COLO668 (cell line): ENCODE measurements at regions not wholly inside any gene's neighbourhood (a gene's known extent, or its start where the extent isn't known, plus 50 kb on each side); places are given as distances from the start of the nearest gene placed in this dataset.
"Not testable (repeated sequence)": the region's sequence is repeated elsewhere in the genome, so short reads cannot be mapped to it uniquely, and the experiment has no call there.

Experiments used
- DNase-seq: peaks from one replicate; lab custom pipeline; 2025; ENCODE audit not compliant: unreplicated experiment; lab: John Stamatoyannopoulos, UW

DNA sequence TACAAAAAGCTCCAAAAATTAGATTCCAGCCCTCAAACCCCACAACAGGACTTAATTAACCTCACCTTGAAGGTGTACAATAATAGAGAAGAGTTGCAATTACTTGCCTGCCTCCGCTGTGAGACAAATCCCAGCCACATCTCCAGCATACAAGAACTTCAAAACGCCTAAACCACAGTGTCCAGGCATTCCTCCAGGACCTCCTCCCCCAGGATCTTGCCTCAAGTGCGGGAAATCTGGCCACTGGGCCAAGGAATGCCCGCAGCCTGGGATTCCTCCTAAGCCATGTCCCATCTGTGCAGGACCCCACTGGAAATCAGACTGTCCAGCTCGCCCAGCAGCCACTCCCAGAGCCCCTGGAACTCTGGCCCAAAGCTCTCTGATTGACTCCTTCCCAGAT, 101.3 kb upstream of the CCNG1 start:
- DNase-seq: not testable (repeated sequence)

DNA sequence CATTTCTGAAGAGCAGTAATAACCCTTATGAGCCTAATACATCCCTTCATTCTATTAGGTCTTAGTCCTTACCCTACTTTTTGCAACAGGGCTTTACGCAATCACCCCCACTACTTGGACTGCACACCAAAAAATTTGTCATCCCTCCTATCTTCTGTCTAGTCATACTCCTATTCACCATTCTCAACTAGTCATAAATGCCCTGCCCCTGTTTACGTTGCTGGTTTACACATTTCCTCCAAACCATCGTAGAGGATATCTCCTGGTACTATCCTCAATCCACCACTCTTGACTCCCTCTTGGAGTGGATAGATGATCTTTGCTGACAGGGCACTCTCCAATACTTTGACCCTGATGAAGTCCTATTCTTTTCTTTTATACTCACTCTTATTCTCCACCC, 98.2 kb upstream of the CCNG1 start:
- no peak for DNase-seq

GRCh38 chr5:163340378-163340777, 97.0 kb upstream of the CCNG1 start:
- DNase-seq: not testable (repeated sequence)

DNA sequence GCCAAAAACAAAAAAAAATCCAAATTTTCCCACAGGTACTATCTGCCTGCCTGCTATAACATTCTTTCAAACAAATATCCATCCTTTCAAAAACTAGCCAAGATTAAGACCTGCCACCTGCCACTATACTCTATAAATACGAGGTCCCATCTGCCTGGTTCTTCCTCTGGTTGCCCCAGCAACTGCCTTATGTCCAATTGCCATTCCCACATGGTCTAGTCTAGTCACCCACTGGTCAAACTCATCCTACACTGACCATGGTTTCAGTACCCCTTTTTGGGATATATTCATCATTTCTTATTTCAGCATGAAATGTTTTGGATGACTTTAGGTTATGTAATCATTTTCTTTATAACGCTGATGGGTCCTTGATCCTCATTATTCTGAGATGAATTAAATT, 95.1 kb upstream of the CCNG1 start:
- DNase-seq: no peak

DNA sequence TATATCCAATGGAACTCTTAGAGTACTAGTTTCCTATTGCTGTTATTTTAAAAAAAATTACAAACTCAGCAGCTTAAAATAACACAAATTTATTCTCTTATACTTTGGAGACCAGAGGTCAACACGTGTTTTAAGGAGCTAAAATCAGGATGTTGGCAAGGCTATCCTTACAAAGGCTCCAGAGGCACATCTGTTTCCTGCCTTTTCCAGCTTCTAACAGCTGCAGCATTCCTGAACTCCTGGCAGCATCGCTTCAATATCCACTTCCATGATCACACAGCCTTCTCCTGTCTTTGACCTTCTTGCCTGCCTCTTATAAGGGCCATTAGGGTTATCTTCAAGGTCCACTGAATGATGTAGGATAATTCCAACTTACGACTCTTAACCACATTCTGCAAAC, 92.2 kb upstream of the CCNG1 start:
- DNase-seq: no peak

DNA sequence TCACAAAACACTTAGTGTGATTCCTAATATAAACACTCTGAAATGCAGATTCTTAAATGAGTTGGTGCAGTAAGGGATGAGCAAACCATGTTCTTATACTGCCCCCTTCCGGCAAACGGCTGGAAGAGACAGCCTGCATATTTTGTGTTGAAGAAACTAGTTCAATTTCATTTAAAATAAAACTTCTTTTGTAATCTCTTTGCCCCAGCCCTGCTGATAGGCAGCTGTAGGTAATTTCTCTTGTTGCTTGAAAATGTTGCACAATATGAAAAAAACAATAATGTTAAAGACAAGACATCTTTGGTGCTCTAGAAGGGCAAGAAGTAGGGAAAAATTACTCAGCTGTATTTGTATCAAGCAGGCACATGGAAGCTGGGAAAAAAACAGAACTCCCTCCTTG, 89.7 kb upstream of the CCNG1 start:
- DNase-seq: peak; percentile 12

- DNase-seq: no peak
Measured at GRCh38 chr5:163350083-163350482, 87.3 kb upstream of the CCNG1 start.

- DNase-seq: no peak
Measured at GRCh38 chr5:163352531-163352930, 84.9 kb upstream of the CCNG1 start.

- not testable (repeated sequence) for DNase-seq
Measured at GRCh38 chr5:163355811-163356210, 81.6 kb upstream of the CCNG1 start.

GRCh38 chr5:163357636-163358035, 79.8 kb upstream of the CCNG1 start:
- no peak for DNase-seq

- DNase-seq: no peak
Measured at GRCh38 chr5:163360656-163361055, 76.7 kb upstream of the CCNG1 start.

- no peak for DNase-seq
Measured at GRCh38 chr5:163361450-163361849, 75.9 kb upstream of the CCNG1 start.

DNA sequence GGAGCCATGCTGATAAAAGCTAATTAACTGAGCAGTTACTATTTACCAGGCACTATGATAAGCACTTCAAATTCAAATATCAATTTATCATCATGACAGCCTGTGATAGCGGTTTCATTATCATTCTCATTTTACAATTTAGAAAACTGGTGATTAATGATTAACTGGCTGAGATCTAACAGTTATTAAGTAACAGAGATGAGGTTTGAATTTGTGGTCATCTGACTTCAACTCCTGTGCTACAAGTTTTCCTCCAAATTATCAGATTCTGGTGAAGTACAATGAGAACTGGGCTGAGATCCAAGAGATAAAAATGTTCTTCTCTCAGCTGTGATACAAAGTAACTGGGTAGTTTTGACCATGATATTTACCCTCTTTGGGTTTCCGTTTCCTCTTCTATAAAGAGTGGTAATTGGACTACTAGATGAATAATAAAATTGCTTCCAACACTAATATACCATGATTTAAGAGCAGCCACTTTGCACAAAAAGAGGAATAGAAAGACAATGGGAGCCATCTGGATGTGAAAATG, 74.5 kb upstream of the CCNG1 start:
- no peak for DNase-seq

DNA sequence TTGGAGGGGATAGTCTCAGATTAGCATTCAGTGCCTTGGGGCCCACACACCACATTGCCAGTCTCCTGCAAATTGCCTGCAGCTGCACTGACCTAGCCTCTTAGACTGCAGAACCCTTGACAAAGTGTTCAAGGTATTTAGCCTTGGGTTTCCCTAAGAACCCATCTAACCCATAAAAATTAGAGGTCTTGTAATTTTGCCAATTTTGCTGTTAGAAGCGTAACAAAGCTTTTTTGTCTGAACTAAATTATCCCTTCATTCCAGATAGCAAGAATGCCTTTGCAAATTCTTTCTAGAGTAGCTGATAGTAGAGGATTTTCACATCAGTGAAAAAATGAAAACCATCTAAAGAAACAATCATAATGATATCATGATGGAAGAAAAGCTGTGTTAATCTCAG, 74.0 kb upstream of the CCNG1 start:
- DNase-seq: no peak

- DNase-seq: no peak
Measured at GRCh38 chr5:163366757-163367156, 70.6 kb upstream of the CCNG1 start.

- DNase-seq: no peak
Measured at GRCh38 chr5:163369776-163370385, 67.5 kb upstream of the CCNG1 start.

GRCh38 chr5:163373436-163374084, 63.8 kb upstream of the CCNG1 start:
- no peak for DNase-seq

DNA sequence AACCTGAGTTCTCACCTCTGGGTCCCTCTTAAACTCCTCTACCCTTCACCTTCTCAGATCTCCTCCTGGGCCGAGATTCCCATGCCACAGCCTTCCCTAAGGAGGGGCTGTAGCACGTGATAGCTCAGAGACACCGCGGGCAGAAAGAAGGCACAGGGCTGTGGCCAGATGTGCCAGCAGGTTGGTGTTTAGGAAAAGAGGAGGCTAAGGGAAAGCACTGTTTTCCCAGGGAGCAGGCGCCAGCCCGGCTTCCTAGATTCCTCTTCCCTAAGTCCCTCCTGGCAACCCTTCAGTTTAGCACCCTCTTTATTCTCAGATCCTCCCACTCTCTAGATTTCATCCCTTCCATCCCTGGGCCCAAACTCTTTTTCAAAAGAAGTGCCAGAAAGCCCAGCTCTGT, 59.4 kb upstream of the CCNG1 start:
- DNase-seq: no peak

- no peak for DNase-seq
Measured at GRCh38 chr5:163379298-163380155, 57.9 kb upstream of the CCNG1 start.

- DNase-seq: no peak
Measured at GRCh38 chr5:163381832-163382231, 55.6 kb upstream of the CCNG1 start.

- no peak for DNase-seq
Measured at GRCh38 chr5:163383754-163384153, 53.6 kb upstream of the CCNG1 start.

DNA sequence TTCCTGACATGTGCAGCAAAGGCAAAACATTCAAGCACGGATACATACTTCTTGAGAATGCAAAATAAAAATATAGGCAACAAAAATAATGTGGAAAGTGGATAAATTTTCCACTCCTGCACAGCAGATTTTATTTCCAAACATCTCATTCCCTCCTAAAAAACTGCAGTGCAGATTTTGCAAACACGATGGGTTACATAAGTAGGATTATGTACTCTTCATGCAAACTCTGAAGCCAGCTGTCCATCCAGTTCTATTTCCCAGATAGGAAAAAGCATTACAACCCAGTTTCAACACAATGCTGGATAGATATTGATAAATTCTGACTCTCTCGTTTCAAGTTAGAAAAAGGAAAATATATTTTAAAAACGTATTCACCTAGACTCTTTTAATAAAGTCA, 52.7 kb upstream of the CCNG1 start:
- no peak for DNase-seq
